Esophagus muscularis mucosa (tissue), 4 donors: ENCODE measurements at regions not wholly inside any gene's neighbourhood (a gene's known extent, or its start where the extent isn't known, plus 50 kb on each side); places are given as distances from the start of the nearest gene placed in this dataset.
A peak's percentile ranks its signal among the peaks of the same experiment; 100 is the strongest.

Experiments used
- DNase-seq: peaks from one replicate; pipeline ENCODE4 v3.0.0-alpha.2; 2017; ENCODE audit errors: extremely low spot score
- H3K27ac ChIP-seq, 4 donors: fragments of 200-600 bp; sonication (generic); replicated peaks in 1 of 4; 1 replicate in 3 of 4; 2 replicates in 1 of 4; pipeline ENCODE4 v1.5.1; 2016 to 2019; ENCODE audit warnings: mild to moderate bottlenecking in 1 of 4
- H3K27me3 ChIP-seq, 4 donors: fragments of 200-600 bp; sonication (generic); one replicate each; pipeline versions ENCODE4 v1.5.1 to v1.6.0; 2016 to 2019
- H3K36me3 ChIP-seq, 4 donors: fragments of 200-600 bp; sonication (generic); one replicate each; pipeline ENCODE4 v1.5.1; 2016 to 2019
- H3K4me1 ChIP-seq, 4 donors: fragments of 200-600 bp; sonication (generic); one replicate each; pipeline ENCODE4 v1.5.1; 2016 to 2019
- H3K4me3 ChIP-seq, 4 donors: fragments of 200-600 bp; sonication (generic); 1 replicate in 2 of 4; 2 replicates in 2 of 4; pipeline ENCODE4 v1.5.1; 2016 to 2019; ENCODE audit warnings: mild to moderate bottlenecking in 4 of 4, moderate library complexity in 1 of 4
- H3K9me3 ChIP-seq, 4 donors: fragments of 200-600 bp; sonication (generic); 1 replicate in 3 of 4; 2 replicates in 1 of 4; pipeline ENCODE4 v1.5.1; 2016 to 2019
- EP300 ChIP-seq: sonication (generic); formaldehyde crosslinking; IDR thresholded peaks from one replicate; pipeline ENCODE4 v1.6.1; 2017; ENCODE audit warnings: antibody characterized with exemption
- POLR2A ChIP-seq: fragments of 450-650 bp; IDR thresholded peaks from one replicate; pipeline ENCODE4 v1.6.1; 2017; ENCODE audit warnings: antibody characterized with exemption, moderate library complexity, mild to moderate bottlenecking, low read depth
- POLR2AphosphoS5 ChIP-seq, 2 donors: sonication (generic); formaldehyde crosslinking; IDR thresholded peaks; one replicate each; pipeline ENCODE4 v1.6.1; 2017; ENCODE audit warnings: antibody characterized with exemption in 2 of 2
- WGBS: methylation state at CpG from one replicate; pipeline ENCODE4 v1.1.5; 2018; 5-methylcytosine and 5-hydroxymethylcytosine counted together
- intact Hi-C: fragments of 100-400 bp; cut with DNase I; formaldehyde crosslinking; loops from one replicate; pipeline ENCODE4 v1.15.1; 2023
- TF ChIP-seq, protein P1 (sequence below), 3 experiments: fragments of 200-600 bp in 2 of 3; fragments of 450-650 bp in 1 of 3; sonication (generic) in 2 of 3; IDR thresholded peaks; one replicate each; pipeline ENCODE4 v1.5.1; 2017 to 2019; ENCODE audit warnings: antibody characterized with exemption in 3 of 3, mild to moderate bottlenecking in 2 of 3, moderate library complexity in 1 of 3

GRCh38 chr2:76202866-76203265, 492.2 kb upstream of the GCFC2 start:
- intact Hi-C loops = no loop called here
- Histone ChIP-seq H3K36me3 (no peaks in the 10 kb centered on the region), H3K9me3 (no peaks in the 10 kb centered on the region), H3K4me1 (no peaks in the 10 kb centered on the region), H3K4me3 (no peak overlapping the region), H3K27ac (no peak overlapping the region), H3K27me3 (no peaks in the 10 kb centered on the region)
- TF ChIP-seq POLR2A (no peak), EP300 (no peak), POLR2AphosphoS5 (IDR thresholded peaks at IDR 0.05) (no peak)
- TF ChIP-seq, protein P1, sequence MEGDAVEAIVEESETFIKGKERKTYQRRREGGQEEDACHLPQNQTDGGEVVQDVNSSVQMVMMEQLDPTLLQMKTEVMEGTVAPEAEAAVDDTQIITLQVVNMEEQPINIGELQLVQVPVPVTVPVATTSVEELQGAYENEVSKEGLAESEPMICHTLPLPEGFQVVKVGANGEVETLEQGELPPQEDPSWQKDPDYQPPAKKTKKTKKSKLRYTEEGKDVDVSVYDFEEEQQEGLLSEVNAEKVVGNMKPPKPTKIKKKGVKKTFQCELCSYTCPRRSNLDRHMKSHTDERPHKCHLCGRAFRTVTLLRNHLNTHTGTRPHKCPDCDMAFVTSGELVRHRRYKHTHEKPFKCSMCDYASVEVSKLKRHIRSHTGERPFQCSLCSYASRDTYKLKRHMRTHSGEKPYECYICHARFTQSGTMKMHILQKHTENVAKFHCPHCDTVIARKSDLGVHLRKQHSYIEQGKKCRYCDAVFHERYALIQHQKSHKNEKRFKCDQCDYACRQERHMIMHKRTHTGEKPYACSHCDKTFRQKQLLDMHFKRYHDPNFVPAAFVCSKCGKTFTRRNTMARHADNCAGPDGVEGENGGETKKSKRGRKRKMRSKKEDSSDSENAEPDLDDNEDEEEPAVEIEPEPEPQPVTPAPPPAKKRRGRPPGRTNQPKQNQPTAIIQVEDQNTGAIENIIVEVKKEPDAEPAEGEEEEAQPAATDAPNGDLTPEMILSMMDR (IDR thresholded peaks at IDR 0.05) = no peak
- WGBS = 91% methylated on average over 2 of the region's 2 CpGs
- no peak for DNase-seq

DNA sequence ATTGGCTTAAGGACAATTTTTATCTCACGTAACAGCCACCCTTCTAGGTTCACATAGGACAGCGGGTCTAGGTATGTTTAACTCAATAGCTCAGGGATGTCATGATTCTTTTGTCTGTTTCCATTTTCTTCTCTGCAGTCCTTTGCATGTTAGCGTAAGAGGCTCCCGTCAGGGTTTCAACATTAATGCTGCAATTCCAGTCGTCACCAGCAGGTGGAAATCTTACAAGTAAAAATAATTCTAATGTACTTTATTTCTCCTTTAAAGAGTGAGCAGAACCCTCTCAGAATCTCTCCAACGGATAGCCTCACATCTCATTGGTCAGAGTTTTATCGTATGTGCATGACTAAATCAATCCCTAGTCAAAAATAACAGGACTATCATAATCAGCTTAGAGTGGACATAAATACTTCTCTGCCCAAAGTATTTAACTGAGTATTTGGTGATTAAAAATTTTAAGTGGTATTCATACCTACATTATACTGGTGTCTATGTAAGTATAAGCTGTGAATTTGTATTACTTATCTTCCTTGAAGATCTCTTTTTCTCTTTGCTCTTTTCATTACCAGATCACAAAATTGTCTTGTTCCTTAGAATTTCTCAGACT, 487.2 kb upstream of the GCFC2 start:
- H3K9me3 ChIP-seq = no peaks in the 10 kb centered on the region
- intact Hi-C loops = loop anchor here (10.0 kb wide), 1 partner anchor 397 kb away; no protein-coding TSS in a partner anchor
- no peak overlapping the region for H3K4me3 ChIP-seq
- WGBS = 34% methylated on average over 7 of the region's 7 CpGs
- no peaks in the 10 kb centered on the region for H3K4me1 ChIP-seq
- DNase-seq = no peak
- no peaks in the 10 kb centered on the region for H3K27me3 ChIP-seq
- TF ChIP-seq, protein P1 (IDR thresholded peaks at IDR 0.05) = peak; percentile 38 to 72 (median 60)
- TF ChIP-seq POLR2A (no peak), EP300 (no peak), POLR2AphosphoS5 (IDR thresholded peaks at IDR 0.05) (no peak)
- no peak overlapping the region for H3K27ac ChIP-seq
- no peaks in the 10 kb centered on the region for H3K36me3 ChIP-seq

GRCh38 chr2:76197428-76197827, 486.7 kb upstream of the GCFC2 start:
- intact Hi-C loops = loop anchor here (10.0 kb wide), 1 partner anchor 397 kb away; no protein-coding TSS in a partner anchor
- 86% methylated on average over 9 of the region's 9 CpGs for WGBS
- no peaks in the 10 kb centered on the region for H3K9me3 ChIP-seq
- H3K27ac ChIP-seq = no peak overlapping the region
- no peak overlapping the region for H3K4me3 ChIP-seq
- no peaks in the 10 kb centered on the region for H3K36me3 ChIP-seq
- no peak for DNase-seq
- TF ChIP-seq POLR2A = no peak
- TF ChIP-seq EP300 = no peak
- TF ChIP-seq, protein P1 (IDR thresholded peaks at IDR 0.05) = no peak
- no peak for TF ChIP-seq POLR2AphosphoS5 (IDR thresholded peaks at IDR 0.05)
- H3K27me3 ChIP-seq = no peaks in the 10 kb centered on the region
- H3K4me1 ChIP-seq = no peaks in the 10 kb centered on the region

DNA sequence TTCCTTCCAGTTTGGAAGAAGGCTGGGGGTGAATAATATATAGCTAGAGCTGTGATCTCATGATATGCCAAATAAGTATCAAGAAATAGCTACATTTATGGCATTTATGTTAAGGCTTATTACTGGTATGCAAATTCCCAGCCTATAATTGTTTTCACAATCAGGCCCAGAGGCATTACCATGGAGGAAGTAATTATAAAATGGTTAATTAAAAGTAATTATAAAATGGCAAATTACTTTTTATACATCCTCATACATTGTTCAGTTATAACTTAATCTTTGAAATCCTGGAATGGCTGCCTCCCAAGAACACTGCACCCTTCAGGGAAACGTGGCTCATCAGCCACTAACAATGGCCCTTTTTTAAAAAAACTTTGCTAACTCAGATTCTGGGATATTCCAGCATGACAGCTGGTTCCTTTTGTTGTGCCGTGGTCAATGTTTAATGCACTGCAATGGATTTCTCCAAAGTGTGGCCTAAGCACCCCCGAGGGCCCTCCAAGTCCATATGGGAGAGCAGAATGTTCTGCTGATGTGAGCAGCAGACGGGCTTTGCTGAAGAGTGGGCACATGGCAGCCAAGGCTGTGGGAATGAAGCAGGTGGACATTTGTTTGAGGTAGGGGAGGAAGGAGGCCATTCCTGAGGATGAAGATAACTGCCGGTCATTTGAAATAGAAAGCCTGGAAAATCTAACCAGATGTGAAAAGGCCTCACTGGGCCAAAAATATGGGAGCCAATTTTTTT, 483.5 kb upstream of the GCFC2 start:
- Histone ChIP-seq H3K4me3 (no peak overlapping the region), H3K9me3 (no peaks in the 10 kb centered on the region), H3K4me1 (no peaks in the 10 kb centered on the region), H3K27ac (no peak overlapping the region), H3K36me3 (no peaks in the 10 kb centered on the region), H3K27me3 (no peaks in the 10 kb centered on the region)
- intact Hi-C loops = loop anchor here (10.0 kb wide), 1 partner anchor 401 kb away; no protein-coding TSS in a partner anchor
- WGBS = 59% methylated on average over 5 of the region's 5 CpGs
- no peak for TF ChIP-seq EP300
- TF ChIP-seq POLR2A = no peak
- no peak for TF ChIP-seq POLR2AphosphoS5 (IDR thresholded peaks at IDR 0.05)
- TF ChIP-seq, protein P1 (IDR thresholded peaks at IDR 0.05) = no peak
- no peak for DNase-seq
